GM23248 (cell line): ENCODE measurements at regions not wholly inside any gene's neighbourhood (a gene's known extent, or its start where the extent isn't known, plus 50 kb on each side); places are given as distances from the start of the nearest gene placed in this dataset.

ENCODE experiments used
- DNase-seq: peaks from one replicate; pipeline ENCODE4 v3.0.0-alpha.2; 2015
- H2AFZ ChIP-seq: fragments of 200-600 bp; sonication (generic); 2 replicates; pipeline ENCODE4 v1.6.1; 2016; ENCODE audit warnings: antibody characterized with exemption
- H3F3A ChIP-seq: fragments of 200-600 bp; sonication (generic); 2 replicates; pipeline ENCODE4 v1.6.1; 2016; ENCODE audit warnings: mild to moderate bottlenecking, antibody characterized with exemption, mixed run types; ENCODE audit not compliant: insufficient read depth
- H3K27ac ChIP-seq: fragments of 200-600 bp; sonication (generic); 2 replicates; pipeline ENCODE4 v1.5.1; 2016; ENCODE audit warnings: mild to moderate bottlenecking
- H3K27me3 ChIP-seq: fragments of 200-600 bp; sonication (generic); replicated peaks from 2 replicates; pipeline ENCODE4 v1.6.1; 2016; ENCODE audit warnings: mild to moderate bottlenecking; ENCODE audit not compliant: insufficient read depth
- H3K36me3 ChIP-seq: fragments of 200-600 bp; sonication (generic); 2 replicates; pipeline ENCODE4 v1.6.1; 2016; ENCODE audit warnings: low read depth, mild to moderate bottlenecking
- H3K4me1 ChIP-seq: fragments of 200-600 bp; sonication (generic); 2 replicates; pipeline ENCODE4 v1.6.1; 2016; ENCODE audit warnings: mild to moderate bottlenecking; ENCODE audit not compliant: insufficient read depth
- H3K4me2 ChIP-seq: fragments of 200-600 bp; sonication (generic); one replicate; pipeline ENCODE4 v1.6.1; 2016; ENCODE audit warnings: mild to moderate bottlenecking; ENCODE audit not compliant: unreplicated experiment
- H3K4me3 ChIP-seq: fragments of 200-600 bp; sonication (generic); 2 replicates; pipeline ENCODE4 v1.5.1; 2016; ENCODE audit warnings: mild to moderate bottlenecking
- H3K79me2 ChIP-seq: fragments of 200-600 bp; sonication (generic); 2 replicates; pipeline ENCODE4 v1.6.1; 2016; ENCODE audit warnings: mild to moderate bottlenecking; ENCODE audit not compliant: insufficient read depth
- H3K9ac ChIP-seq: fragments of 200-600 bp; sonication (generic); 2 replicates; pipeline ENCODE4 v1.6.1; 2016; ENCODE audit warnings: mild to moderate bottlenecking
- H3K9me2 ChIP-seq: fragments of 200-600 bp; sonication (generic); 2 replicates; pipeline ENCODE4 v1.6.1; 2016; ENCODE audit warnings: mixed run types, mild to moderate bottlenecking, moderate library complexity; ENCODE audit not compliant: insufficient read depth
- H3K9me3 ChIP-seq: fragments of 200-600 bp; sonication (generic); one replicate; pipeline ENCODE4 v1.6.1; 2017; ENCODE audit warnings: low read depth
- H4K20me1 ChIP-seq: fragments of 200-600 bp; sonication (generic); 2 replicates; pipeline ENCODE4 v1.6.0; 2016; ENCODE audit not compliant: insufficient read depth
- EZH2 ChIP-seq: fragments of 200-600 bp; sonication (generic); IDR thresholded peaks from 2 replicates; pipeline ENCODE4 v1.6.1; 2018; ENCODE audit warnings: antibody characterized with exemption, mild to moderate bottlenecking; ENCODE audit not compliant: insufficient read depth, poor library complexity, severe bottlenecking
- EZH2phosphoT487 ChIP-seq: fragments of 200-600 bp; sonication (generic); IDR thresholded peaks from 2 replicates; pipeline ENCODE4 v1.6.1; 2018; ENCODE audit warnings: antibody characterized with exemption, moderate library complexity, mild to moderate bottlenecking, low read depth; ENCODE audit not compliant: insufficient read depth
- whole genome bisulfite sequencing, 2 experiments: methylation state at CpG; one replicate each; pipeline ENCODE4 v1.1.6; 2015 to 2017; ENCODE audit warnings: low lambda C conversion rate in 2 of 2, low coverage in 1 of 2; ENCODE audit errors: missing lambda C conversion rate in 2 of 2; 5-methylcytosine and 5-hydroxymethylcytosine counted together
- in situ Hi-C: fragments of 300-500 bp; cut with MboI; formaldehyde crosslinking; loops from 2 replicates; pipeline ENCODE4 v1.15.0; 2020

GRCh38 chr4:100644150-100644549, 126.3 kb upstream of the EMCN start:
- Histone ChIP-seq H3K27me3 (no peaks in the 10 kb centered on the region), H3K36me3 (no peaks in the 10 kb centered on the region), H3K79me2 (no peaks in the 10 kb centered on the region), H3K9me2 (no peaks in the 10 kb centered on the region), H3K9ac (no peak overlapping the region), H3F3A (no peaks in the 10 kb centered on the region), H3K27ac (no peak overlapping the region), H2AFZ (no peak overlapping the region), H3K9me3 (no peaks in the 10 kb centered on the region), H3K4me3 (no peak overlapping the region), H4K20me1 (no peaks in the 10 kb centered on the region), H3K4me2 (no peak overlapping the region), H3K4me1 (peaks cover 6% of the 10 kb centered on the region; the same call in 1 of the 2 replicates)
- no peak for DNase-seq
- in situ Hi-C loops: no loop called here
- WGBS, 2 experiments: 51 to 52% methylated on average over 3 of the region's 3 CpGs
- TF ChIP-seq EZH2phosphoT487 (no peak), EZH2 (no peak)

GRCh38 chr4:100641336-100641735, 123.5 kb upstream of the EMCN start:
- Histone ChIP-seq H3F3A (no peaks in the 10 kb centered on the region), H3K4me3 (no peak overlapping the region), H3K9ac (no peak overlapping the region), H3K4me1 (no peaks in the 10 kb centered on the region), H4K20me1 (no peaks in the 10 kb centered on the region), H3K27me3 (no peaks in the 10 kb centered on the region), H3K79me2 (no peaks in the 10 kb centered on the region), H3K9me3 (no peaks in the 10 kb centered on the region), H3K9me2 (no peaks in the 10 kb centered on the region), H3K36me3 (no peaks in the 10 kb centered on the region), H3K27ac (no peak overlapping the region), H2AFZ (no peak overlapping the region), H3K4me2 (no peak overlapping the region)
- in situ Hi-C loops: no loop called here
- no peak for DNase-seq
- no peak for TF ChIP-seq EZH2phosphoT487
- TF ChIP-seq EZH2: no peak

- no peaks in the 10 kb centered on the region for H3K27me3 ChIP-seq
- H3K79me2 ChIP-seq: no peaks in the 10 kb centered on the region
- no peaks in the 10 kb centered on the region for H3F3A ChIP-seq
- no peaks in the 10 kb centered on the region for H3K36me3 ChIP-seq
- H3K9me2 ChIP-seq: no peaks in the 10 kb centered on the region
- H2AFZ ChIP-seq: no peak overlapping the region
- H3K27ac ChIP-seq: no peak overlapping the region
- H3K4me2 ChIP-seq: no peak overlapping the region
- no peak overlapping the region for H3K9ac ChIP-seq
- H3K4me1 ChIP-seq: no peaks in the 10 kb centered on the region
- DNase-seq: no peak
- TF ChIP-seq EZH2: no peak
- TF ChIP-seq EZH2phosphoT487: no peak
- in situ Hi-C loops: no loop called here
- no peaks in the 10 kb centered on the region for H4K20me1 ChIP-seq
- H3K9me3 ChIP-seq: no peaks in the 10 kb centered on the region
- no peak overlapping the region for H3K4me3 ChIP-seq
These were observed 118.1 kb upstream of the EMCN start for GRCh38 chr4:100635899-100636298.

GRCh38 chr4:100633269-100633668, 115.4 kb upstream of the EMCN start:
- no peaks in the 10 kb centered on the region for H3F3A ChIP-seq
- H3K27ac ChIP-seq: no peak overlapping the region
- in situ Hi-C loops: no loop called here
- no peak overlapping the region for H3K9ac ChIP-seq
- no peaks in the 10 kb centered on the region for H3K79me2 ChIP-seq
- no peak for DNase-seq
- no peaks in the 10 kb centered on the region for H3K9me2 ChIP-seq
- TF ChIP-seq EZH2: no peak
- TF ChIP-seq EZH2phosphoT487: no peak
- no peaks in the 10 kb centered on the region for H4K20me1 ChIP-seq
- no peaks in the 10 kb centered on the region for H3K9me3 ChIP-seq
- H3K36me3 ChIP-seq: no peaks in the 10 kb centered on the region
- no peaks in the 10 kb centered on the region for H3K4me1 ChIP-seq
- no peaks in the 10 kb centered on the region for H3K27me3 ChIP-seq
- H3K4me2 ChIP-seq: no peak overlapping the region
- H3K4me3 ChIP-seq: no peak overlapping the region
- 50 to 55% methylated on average over 2 of the region's 2 CpGs for WGBS, 2 experiments
- no peak overlapping the region for H2AFZ ChIP-seq

GRCh38 chr4:100632163-100632562, 114.3 kb upstream of the EMCN start:
- 72 to 77% methylated on average over 2 of the region's 2 CpGs for WGBS, 2 experiments
- in situ Hi-C loops: no loop called here
- DNase-seq: no peak

More at GRCh38 chr4:100632163-100632562, 114.3 kb upstream of the EMCN start:
- no peaks in the 10 kb centered on the region for H3K4me1 ChIP-seq
- no peak overlapping the region for H3K9ac ChIP-seq
- H3K4me2 ChIP-seq: no peak overlapping the region
- H3F3A ChIP-seq: no peaks in the 10 kb centered on the region
- H3K79me2 ChIP-seq: no peaks in the 10 kb centered on the region
- no peaks in the 10 kb centered on the region for H3K36me3 ChIP-seq
- no peaks in the 10 kb centered on the region for H3K27me3 ChIP-seq
- no peak overlapping the region for H3K27ac ChIP-seq
- no peaks in the 10 kb centered on the region for H4K20me1 ChIP-seq
- H2AFZ ChIP-seq: no peak overlapping the region
- H3K9me3 ChIP-seq: no peaks in the 10 kb centered on the region
- H3K9me2 ChIP-seq: no peaks in the 10 kb centered on the region
- no peak overlapping the region for H3K4me3 ChIP-seq
- TF ChIP-seq EZH2: no peak
- no peak for TF ChIP-seq EZH2phosphoT487
